T-helper 2 cell treated with Interferon-gamma antibody and Interleukin-4, amounts not matched to agents 5 μg/mL and 100 μg/mL, for 36 hours (primary cell): ENCODE measurements at regions not wholly inside any gene's neighbourhood (a gene's known extent, or its start where the extent isn't known, plus 50 kb on each side); places are given as distances from the start of the nearest gene placed in this dataset.

Source experiments
- DNase-seq: peaks from one replicate; pipeline ENCODE4 v3.0.0; 2021; ENCODE audit warnings: low spot score
- H3K27ac Mint-ChIP-seq: one replicate; pipeline ENCODE4 v1.8.0; 2021; ENCODE audit warnings: mild to moderate bottlenecking, mixed read lengths
- H3K27me3 Mint-ChIP-seq: one replicate; pipeline ENCODE4 v1.8.0; 2021; ENCODE audit warnings: low read depth, mixed read lengths
- H3K36me3 Mint-ChIP-seq: one replicate; pipeline ENCODE4 v1.8.0; 2021; ENCODE audit warnings: low read depth, mixed read lengths
- H3K4me1 Mint-ChIP-seq: one replicate; pipeline ENCODE4 v1.8.0; 2021; ENCODE audit warnings: low read depth, mixed read lengths
- H3K4me3 Mint-ChIP-seq: one replicate; pipeline ENCODE4 v1.8.0; 2022; ENCODE audit warnings: mild to moderate bottlenecking, moderate library complexity, mixed read lengths
- H3K9me3 Mint-ChIP-seq: one replicate; pipeline ENCODE4 v1.8.0; 2021; ENCODE audit warnings: mixed read lengths

- no peaks in the 10 kb centered on the region for H3K27me3 Mint-ChIP-seq
- no peaks in the 10 kb centered on the region for H3K4me1 Mint-ChIP-seq
- H3K9me3 Mint-ChIP-seq, result no peaks in the 10 kb centered on the region
- no peak overlapping the region for H3K27ac Mint-ChIP-seq
- H3K4me3 Mint-ChIP-seq, result no peak overlapping the region
- no peak for DNase-seq
- no peaks in the 10 kb centered on the region for H3K36me3 Mint-ChIP-seq
Measured at GRCh38 chr18:37754141-37754540, 188.5 kb upstream of the CELF4 start.

DNA sequence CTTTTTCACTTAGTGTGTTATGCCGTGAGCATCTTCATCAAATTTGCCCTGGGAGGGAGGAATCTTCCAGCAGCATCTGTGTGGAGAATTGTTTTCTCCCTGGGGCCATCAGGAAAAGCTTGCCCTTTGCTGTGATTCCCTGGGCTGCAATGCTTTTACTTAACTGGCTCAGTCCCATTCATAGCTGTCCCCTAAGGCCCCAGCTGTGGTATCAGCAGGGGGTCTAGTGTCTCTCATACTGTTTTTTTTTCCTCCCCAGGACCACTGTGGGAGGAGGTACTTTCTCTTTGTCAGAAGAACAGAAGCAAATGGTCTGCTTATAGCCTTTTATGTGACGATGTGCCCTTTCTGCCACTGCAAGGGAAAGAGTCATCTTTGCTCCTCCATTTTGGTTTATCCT, 176.8 kb upstream of the CELF4 start:
- no peak for DNase-seq
- Mint-ChIP-seq H3K36me3 (no peaks in the 10 kb centered on the region), H3K4me1 (no peaks in the 10 kb centered on the region)

GRCh38 chr18:37741032-37741623, 175.5 kb upstream of the CELF4 start:
- no peak for DNase-seq
- H3K27ac Mint-ChIP-seq, result no peak overlapping the region
- H3K9me3 Mint-ChIP-seq, result no peaks in the 10 kb centered on the region
- no peak overlapping the region for H3K4me3 Mint-ChIP-seq
- H3K36me3 Mint-ChIP-seq, result no peaks in the 10 kb centered on the region
- no peaks in the 10 kb centered on the region for H3K27me3 Mint-ChIP-seq
- H3K4me1 Mint-ChIP-seq, result no peaks in the 10 kb centered on the region

More for the DNA sequence above, 176.8 kb upstream of the CELF4 start:
- Mint-ChIP-seq H3K4me3 (no peak overlapping the region), H3K27me3 (no peaks in the 10 kb centered on the region), H3K27ac (no peak overlapping the region), H3K9me3 (no peaks in the 10 kb centered on the region)

DNA sequence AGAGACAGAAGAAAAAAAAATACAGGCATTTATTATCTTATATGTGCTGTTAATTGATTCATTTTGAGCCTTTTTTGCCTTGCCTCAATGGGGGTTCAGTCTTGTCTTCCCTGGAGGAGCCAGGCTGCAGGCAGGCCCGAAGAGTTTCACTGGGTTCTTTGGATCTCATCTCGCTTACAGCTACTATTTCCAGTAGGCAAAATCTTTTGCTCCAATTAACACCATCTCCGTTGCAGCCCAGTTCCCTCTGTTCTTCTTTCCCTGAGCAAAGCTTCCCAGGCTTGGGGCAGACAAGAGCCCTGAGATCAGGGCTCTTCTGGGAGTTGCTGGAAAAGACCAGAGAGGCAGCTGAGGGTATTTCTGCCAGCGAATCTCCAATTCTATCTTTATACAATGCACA, 168.8 kb upstream of the CELF4 start:
- Mint-ChIP-seq H3K4me3 (no peak overlapping the region), H3K27me3 (no peaks in the 10 kb centered on the region), H3K4me1 (no peaks in the 10 kb centered on the region), H3K36me3 (no peaks in the 10 kb centered on the region), H3K27ac (no peak overlapping the region), H3K9me3 (no peaks in the 10 kb centered on the region)
- DNase-seq, result no peak

DNA sequence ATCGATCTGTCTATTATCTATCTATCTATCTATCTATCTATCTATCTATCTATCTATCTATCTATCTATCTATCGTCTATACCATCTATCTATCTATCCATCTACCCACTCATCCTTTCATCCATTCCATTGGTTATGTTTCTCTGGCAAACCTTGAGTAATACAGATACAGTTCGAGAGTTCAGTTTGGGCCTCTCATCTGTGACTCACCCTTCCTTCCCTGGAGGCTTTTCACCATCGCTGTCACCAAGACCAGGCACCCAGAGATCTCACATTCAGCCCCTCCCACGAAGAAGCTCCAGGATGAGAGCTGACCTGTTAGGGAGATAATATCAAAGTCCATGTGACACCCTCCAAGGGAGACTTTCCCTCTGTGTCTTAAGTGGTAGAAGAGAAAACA, 164.1 kb upstream of the CELF4 start:
- no peak overlapping the region for H3K27ac Mint-ChIP-seq
- no peaks in the 10 kb centered on the region for H3K36me3 Mint-ChIP-seq
- H3K4me1 Mint-ChIP-seq, result no peaks in the 10 kb centered on the region

DNA sequence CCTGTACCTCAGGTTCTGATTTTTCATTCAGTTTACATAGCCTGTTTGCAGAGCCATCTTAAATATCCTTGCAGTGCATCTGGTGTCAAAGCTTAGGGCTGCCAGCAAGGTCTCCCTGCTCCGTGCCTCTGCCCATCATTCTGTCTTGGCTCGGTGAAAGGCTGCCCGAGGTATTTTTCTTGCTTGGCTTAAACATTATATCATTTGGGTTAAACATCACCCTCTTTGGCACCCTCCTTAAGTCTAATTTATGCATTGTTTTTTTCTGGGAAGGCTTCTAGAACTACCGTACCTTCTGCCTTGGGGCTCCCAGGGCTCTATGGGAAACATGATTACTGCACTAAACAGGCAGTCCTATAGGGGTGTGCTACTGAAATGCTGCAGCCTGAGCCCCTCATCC, 158.6 kb upstream of the CELF4 start:
- Mint-ChIP-seq H3K4me1 (no peaks in the 10 kb centered on the region), H3K4me3 (no peak overlapping the region), H3K9me3 (peaks cover 3% of the 10 kb centered on the region), H3K27me3 (no peaks in the 10 kb centered on the region), H3K36me3 (no peaks in the 10 kb centered on the region), H3K27ac (no peak overlapping the region)
- DNase-seq, result no peak

More for the DNA sequence above, 164.1 kb upstream of the CELF4 start:
- Mint-ChIP-seq H3K4me3 (no peak overlapping the region), H3K27me3 (no peaks in the 10 kb centered on the region), H3K9me3 (no peaks in the 10 kb centered on the region)
- no peak for DNase-seq

DNA sequence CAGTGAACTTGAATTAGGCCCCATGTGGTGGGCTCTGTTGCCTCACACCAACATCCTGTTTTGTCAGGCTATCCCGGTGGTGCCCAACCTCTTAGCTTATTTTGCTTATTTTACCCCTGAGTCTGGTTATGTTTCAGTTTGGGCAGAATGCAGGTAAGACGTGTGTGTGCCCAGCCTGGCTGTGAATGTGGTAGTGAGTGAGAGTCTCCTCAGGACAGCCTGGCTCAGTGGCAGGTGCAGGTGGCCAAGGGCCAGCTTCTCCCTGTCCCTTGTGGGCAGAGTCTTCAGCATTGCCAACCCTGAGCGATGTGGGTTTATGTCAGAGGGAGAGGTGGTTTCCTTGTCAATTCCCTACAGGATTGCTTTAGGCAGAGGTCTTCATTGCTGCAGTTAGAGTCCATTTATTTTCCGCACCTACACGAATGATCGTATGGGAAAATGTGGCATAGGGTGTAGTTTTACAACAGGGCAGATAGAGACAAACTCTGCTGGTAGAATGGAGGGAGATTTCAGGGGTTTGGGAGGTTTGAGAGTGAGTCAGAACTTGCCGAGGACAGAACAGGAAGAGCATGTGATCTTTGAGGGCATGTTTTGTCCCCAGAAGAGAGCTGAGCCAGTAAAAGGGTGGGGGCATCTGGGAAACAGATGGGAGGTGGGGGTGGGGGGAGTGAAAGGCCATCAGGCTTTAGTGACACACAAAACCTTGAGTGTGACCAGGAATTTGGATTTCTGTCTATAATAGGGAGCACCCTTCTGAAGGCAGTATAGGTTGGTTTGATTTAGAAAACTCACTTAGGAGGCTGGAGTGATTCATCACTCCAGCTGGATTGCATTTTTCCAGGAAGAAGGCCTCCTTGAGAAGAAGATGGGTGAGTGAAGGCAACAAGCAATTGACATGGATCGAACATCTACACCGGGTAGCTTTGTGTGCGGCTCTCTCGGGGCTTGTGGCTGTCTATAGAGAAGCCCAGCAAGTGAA, 156.2 kb upstream of the CELF4 start:
- Mint-ChIP-seq H3K36me3 (no peaks in the 10 kb centered on the region), H3K27me3 (no peaks in the 10 kb centered on the region)
- no peak for DNase-seq

GRCh38 chr18:37720663-37721062, 155.1 kb upstream of the CELF4 start:
- Mint-ChIP-seq H3K9me3 (peaks cover 3% of the 10 kb centered on the region), H3K27ac (no peak overlapping the region), H3K4me1 (no peaks in the 10 kb centered on the region), H3K4me3 (no peak overlapping the region), H3K27me3 (no peaks in the 10 kb centered on the region), H3K36me3 (no peaks in the 10 kb centered on the region)
- DNase-seq, result no peak

More for the DNA sequence above, 156.2 kb upstream of the CELF4 start:
- Mint-ChIP-seq H3K9me3 (peaks cover 3% of the 10 kb centered on the region), H3K27ac (no peak overlapping the region), H3K4me1 (no peaks in the 10 kb centered on the region), H3K4me3 (no peak overlapping the region)

DNA sequence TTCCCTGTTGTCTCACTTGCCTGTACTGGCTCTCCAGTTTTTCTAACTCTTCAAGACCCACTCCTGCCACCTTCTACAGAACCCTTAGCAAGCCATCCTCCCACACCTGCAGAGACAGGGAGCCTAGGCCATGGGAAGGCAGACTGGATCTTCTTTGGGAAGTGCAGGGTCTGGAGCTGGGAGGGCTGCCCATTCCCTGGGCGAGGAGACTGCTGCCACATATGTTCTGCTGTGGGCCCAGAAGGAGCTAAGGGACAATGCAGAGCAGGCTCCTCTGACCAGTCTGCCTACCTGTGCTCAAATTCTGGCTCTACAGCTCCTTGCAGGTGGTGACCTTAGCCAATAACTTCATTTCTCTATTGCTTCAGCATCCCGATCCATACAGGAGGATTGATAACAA, 152.1 kb upstream of the CELF4 start:
- H3K4me1 Mint-ChIP-seq, result no peaks in the 10 kb centered on the region
- H3K27me3 Mint-ChIP-seq, result no peaks in the 10 kb centered on the region
- no peak overlapping the region for H3K27ac Mint-ChIP-seq
- H3K4me3 Mint-ChIP-seq, result no peak overlapping the region
- no peaks in the 10 kb centered on the region for H3K9me3 Mint-ChIP-seq
- no peaks in the 10 kb centered on the region for H3K36me3 Mint-ChIP-seq
- no peak for DNase-seq

DNA sequence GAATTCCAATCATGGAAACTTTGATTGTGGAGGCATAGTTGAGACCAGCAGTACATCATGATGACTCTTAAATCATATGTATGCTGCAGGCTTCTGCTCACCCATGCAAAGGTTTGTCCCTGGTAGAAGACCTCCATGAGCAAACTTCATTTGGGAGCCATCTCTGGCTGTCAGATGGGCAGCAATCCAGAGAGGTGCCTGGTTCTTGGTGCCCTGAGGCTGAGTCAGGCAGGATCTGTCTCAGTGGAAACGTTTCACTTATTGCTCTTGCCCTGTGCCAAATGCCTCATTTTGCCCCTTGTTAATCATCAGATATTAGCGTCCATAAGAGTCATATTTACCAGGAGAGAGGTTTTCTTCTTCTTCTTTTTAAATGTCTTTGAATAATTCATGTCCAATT, 151.5 kb upstream of the CELF4 start:
- Mint-ChIP-seq H3K4me3 (no peak overlapping the region), H3K9me3 (no peaks in the 10 kb centered on the region)

GRCh38 chr18:37716106-37716735, 150.6 kb upstream of the CELF4 start:
- no peaks in the 10 kb centered on the region for H3K36me3 Mint-ChIP-seq
- no peaks in the 10 kb centered on the region for H3K4me1 Mint-ChIP-seq
- H3K27ac Mint-ChIP-seq, result no peak overlapping the region
- DNase-seq, result no peak
- H3K9me3 Mint-ChIP-seq, result no peaks in the 10 kb centered on the region
- no peaks in the 10 kb centered on the region for H3K27me3 Mint-ChIP-seq
- no peak overlapping the region for H3K4me3 Mint-ChIP-seq

More for the DNA sequence above, 151.5 kb upstream of the CELF4 start:
- no peak for DNase-seq
- Mint-ChIP-seq H3K27ac (no peak overlapping the region), H3K36me3 (no peaks in the 10 kb centered on the region), H3K4me1 (no peaks in the 10 kb centered on the region), H3K27me3 (no peaks in the 10 kb centered on the region)

GRCh38 chr18:37714691-37715090, 149.1 kb upstream of the CELF4 start:
- no peaks in the 10 kb centered on the region for H3K27me3 Mint-ChIP-seq

DNA sequence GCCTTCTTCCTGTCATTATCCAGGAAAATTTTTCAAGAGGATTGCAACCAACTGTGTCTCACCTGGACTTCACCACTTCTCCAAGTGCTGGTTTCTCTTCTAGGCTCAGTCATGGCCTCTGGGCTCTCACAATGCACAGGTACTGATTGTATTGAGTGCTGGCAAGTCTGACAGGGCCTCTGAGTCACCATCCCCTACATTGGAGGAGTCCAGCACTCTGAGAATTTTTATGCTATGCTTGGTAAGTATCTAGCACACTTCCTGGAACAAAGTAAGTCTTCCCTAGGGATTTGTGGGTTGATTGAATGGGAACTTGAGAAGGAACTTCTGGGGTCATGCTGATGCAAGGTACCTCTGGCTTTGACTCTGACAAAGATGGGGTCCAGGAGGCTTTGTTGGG, 147.2 kb upstream of the CELF4 start:
- DNase-seq, result no peak
- Mint-ChIP-seq H3K27me3 (no peaks in the 10 kb centered on the region), H3K9me3 (no peaks in the 10 kb centered on the region), H3K4me3 (no peak overlapping the region), H3K27ac (no peak overlapping the region), H3K4me1 (no peaks in the 10 kb centered on the region), H3K36me3 (no peaks in the 10 kb centered on the region)

More at GRCh38 chr18:37714691-37715090, 149.1 kb upstream of the CELF4 start:
- Mint-ChIP-seq H3K36me3 (no peaks in the 10 kb centered on the region), H3K27ac (no peak overlapping the region), H3K4me1 (no peaks in the 10 kb centered on the region), H3K9me3 (no peaks in the 10 kb centered on the region), H3K4me3 (no peak overlapping the region)
- no peak for DNase-seq
